ENCODE measurements at regions not wholly inside any gene's neighbourhood (a gene's known extent, or its start where the extent isn't known, plus 50 kb on each side); places are given as distances from the start of the nearest gene placed in this dataset.

DNA sequence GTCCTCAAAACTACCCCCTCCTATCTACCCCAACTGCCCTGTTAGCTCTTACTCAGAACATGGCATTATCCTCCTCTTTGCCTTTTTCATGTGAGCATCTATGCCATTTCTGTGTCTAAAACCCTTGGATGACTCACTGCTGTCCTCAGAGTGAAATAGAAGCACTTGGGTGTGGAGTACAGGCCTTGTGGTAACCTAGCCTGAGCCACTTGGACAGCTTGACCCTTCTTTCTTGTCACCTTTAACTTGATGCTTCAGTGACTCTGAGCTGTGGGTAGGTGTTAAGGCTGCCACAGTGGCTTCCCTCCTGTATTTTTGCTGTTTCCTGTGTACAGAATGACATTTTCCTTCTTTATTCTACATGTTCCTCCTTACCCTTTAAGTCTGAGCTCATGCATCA is 391.4 kb downstream of the SH3GL2 start:
- no peak for DNase-seq (ENCODE audit: low spot score)

DNA sequence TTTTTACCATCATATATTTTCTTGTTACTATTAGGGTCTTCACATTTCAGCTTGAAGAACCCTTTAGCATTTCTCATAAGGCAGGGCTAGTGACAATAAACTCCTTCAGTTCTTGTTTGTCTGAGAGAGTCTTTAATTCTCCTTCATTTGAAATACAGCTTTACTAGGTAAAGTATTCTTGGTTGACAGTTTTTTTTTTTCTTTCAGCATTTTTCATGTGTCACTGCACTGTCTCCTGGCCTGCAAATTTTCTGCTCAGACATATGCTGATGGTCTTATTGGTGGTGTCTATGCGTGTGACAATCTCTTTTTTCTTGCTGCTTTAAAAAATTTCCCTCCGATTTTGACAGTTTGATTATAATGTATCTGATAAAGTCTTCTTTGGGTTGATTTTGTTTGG is 399.9 kb downstream of the SH3GL2 start:
- DNase-seq (ENCODE audit: low spot score): no peak

DNA sequence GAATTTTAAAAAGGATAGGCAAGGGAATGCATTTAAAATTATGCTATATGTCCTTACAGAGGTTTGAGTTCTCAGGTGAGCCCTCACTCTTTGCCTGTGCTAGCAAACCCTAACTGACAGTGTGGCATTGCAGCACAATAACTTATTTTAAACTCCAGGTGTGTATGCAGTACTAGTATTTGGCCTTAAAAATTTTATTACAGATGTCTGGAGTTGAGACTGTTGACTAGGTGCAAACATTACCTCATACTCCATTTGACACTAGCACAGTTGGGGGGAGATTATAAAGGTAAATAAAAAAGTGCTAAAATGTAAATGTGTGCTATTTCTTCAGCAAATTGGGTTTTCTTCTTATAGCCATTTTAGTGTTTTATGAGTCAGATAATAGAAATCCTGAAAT is 407.7 kb downstream of the SH3GL2 start:
- DNase-seq (ENCODE audit: low spot score): no peak

DNA sequence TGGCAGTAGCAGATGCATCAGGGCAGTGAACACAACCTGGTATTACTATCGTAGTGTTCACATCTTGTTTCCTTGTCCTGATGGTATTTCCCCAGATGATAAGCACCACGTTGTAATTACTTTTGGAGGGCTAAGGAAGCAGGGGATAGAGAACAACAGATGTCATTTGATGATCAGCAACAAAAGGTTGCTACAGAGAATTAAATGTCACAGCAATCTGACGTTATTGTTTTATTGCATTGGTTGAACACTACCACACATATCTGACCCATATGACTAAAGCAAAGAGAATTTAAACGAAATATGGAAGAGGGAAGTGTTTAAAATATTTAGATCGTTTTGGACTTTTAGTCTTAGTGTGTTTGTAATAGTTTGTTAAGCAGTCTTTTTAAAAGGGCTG is 408.3 kb downstream of the SH3GL2 start:
- DNase-seq (ENCODE audit: low spot score): no peak

DNA sequence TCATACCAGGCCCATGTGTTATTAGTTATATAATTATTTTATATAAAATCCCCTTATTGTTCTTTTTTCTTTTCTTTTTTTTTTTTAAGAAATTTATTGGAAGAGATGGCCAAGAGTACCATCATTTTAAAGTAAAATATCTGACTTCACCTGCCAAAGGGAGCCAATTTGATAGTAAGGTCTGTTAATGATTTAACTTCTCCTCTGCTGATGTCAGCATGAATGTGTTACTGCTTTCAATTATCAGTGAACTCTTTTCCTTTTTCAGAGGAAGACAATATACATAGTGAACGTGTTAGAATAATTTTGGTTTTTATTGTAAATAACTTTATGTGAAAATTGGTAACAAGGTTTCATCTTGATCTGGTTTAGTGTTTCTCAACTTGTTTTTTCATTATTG is 409.6 kb downstream of the SH3GL2 start:
- no peak for DNase-seq (ENCODE audit: low spot score)

DNA sequence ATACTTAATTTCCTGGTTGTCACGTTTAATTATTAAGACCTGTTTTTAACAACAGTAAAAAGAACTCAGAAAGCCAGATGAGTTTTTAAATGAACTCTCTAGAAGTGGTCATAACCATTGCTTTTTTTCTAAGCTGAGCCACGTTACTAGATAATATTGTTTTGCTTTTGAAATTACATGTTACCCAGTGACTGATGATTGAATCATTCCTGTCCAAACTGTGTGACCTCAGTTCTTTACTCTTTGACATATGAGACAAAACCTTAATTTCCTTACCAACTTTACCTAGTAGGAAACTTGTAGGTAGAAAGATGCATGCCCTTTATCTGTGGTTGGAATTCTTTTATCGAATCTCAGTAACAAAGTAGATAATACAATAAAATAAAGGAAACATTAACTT is 411.7 kb downstream of the SH3GL2 start:
- DNase-seq (ENCODE audit: low spot score): no peak

DNA sequence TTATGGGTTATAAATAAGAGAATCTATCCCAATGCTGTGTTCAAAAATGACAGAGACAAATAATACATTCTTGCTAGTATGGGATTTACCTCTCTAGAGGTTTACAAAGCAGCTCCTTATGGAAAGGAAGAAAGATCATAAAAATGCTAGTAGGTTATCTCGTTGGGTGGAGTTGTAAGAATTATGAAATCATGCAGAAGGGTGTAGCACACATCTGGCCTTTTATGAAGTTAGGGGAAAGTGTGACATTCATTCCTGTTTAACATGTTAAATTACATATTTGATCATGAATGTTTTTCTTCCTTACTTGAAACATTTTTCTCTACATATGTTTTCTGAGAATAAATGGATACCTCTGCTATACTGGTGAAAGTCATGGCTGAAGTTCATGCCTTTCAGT is 414.2 kb downstream of the SH3GL2 start:
- no peak for DNase-seq (ENCODE audit: low spot score)

DNA sequence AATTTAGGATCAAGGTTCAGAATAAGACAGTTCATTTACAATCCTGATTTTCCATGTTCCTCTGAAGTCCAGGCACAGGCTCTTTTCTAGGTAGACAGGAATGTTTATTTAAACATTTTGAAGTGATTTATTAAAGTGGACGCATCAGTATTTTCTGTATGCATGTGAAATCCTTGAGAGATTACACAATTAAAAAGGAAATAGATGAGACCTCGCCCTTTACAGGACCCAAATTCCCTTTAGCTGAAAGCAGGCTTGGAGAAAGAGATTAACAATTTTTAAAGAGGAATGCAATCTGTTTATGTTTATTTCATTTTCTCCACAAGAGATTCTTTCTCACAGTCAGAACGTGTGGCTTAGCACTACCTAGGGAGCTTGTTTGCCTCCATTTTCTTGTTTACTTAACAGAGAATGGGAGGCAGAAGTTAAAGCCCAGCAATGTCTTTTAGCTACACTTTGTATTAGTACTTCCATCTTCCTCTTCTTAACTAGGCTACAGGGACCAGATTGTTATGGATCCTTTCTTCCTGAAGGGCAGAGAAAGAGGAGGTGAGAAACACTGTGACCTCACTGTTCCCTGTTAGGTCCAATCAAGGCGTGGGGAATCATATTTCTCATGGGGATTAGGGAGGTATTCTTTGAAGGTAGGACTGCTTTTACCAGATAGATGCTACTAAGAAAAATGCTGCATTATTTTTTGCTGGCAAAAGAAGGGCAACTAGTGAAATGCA is 416.0 kb downstream of the SH3GL2 start:
- no peak for DNase-seq (ENCODE audit: low spot score)

DNA sequence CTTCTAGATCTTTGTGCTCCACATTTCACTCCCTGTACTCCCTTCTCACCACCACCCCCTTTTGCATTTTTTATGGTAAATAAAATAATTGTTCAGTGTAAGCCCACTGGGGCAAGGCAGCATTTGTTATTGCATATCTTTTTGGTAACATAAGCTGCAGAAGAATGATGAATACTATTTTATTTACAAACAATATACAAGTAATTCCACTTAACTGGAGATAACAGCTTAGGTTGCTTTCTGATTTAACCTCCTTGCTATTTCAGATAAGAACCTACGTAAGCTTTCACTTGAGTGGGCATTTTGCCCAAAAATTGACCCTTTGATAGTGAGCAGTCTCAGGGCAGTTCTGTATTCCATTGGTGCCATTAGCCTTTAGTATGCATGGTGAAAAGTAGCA is 417.9 kb downstream of the SH3GL2 start:
- DNase-seq (ENCODE audit: low spot score): no peak

DNA sequence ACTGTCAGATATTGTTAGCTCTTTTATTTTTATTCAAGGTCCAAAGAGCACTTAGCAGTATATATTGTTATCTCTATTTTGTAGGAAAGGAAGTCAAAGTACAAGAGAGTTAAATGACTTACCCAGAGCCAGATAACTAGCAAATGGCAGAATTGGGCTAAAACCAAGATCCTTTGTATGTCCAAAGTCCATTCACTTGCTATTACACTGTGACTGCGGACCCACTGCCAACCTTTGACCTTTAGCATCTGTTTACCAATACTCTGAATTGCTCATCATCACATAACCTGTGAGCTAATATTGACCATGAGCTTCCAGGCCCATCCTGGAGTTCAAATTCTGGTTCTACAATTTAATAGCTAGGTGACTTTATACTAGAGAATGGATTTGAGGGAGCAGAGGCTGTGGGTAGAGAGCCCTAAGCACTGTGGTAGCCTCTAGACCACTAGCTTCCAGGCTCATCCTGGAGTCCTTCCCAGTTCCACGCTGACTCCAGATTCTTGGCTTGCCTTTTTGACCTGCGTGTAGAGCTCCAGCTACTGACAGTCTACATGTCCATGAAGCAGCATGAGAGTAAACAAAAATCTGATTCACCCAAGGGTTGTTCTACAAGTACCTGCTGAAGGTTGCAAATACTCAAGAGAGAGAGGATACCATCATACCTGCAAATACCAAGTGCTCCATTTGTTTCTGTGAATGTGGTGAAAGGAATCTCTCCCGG is 424.0 kb downstream of the SH3GL2 start:
- DNase-seq (ENCODE audit: low spot score): no peak

DNA sequence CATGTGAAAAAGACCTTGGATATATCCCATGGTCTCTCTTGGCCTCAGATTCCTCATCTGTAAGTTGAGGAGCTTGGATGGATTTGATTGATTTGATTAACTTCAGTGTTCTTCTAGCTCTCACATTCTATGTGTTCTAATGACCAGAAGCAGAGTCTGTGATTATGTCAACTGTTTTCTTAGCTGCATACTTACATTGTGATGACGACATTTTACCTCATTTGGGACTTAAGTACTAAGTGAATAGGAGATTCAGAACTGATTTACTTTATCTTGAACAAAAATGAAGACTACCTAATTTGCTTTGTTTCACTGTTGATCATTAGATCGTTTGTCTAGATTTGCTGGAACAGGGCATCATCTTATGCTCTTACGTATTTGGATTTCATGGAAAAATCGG is 427.7 kb downstream of the SH3GL2 start:
- DNase-seq (ENCODE audit: low spot score): no peak

DNA sequence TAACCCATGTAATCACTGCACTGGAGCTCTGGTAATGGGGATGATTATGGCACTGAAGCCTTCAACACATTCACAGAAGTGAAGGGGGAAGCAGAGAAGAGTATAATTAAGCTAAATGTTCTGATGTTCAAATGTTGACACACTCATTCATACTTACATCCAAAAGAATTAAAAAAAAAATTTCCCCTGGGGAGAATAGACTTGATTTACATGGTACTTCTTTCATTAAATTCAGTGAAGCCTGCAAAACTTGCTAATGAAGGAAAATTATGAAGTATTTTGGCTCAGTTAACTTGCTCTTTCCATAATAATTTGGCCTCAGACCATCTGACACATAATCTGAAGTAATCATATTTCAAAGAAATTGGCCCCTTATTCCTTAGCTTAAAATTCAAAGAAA is 428.8 kb downstream of the SH3GL2 start:
- DNase-seq (ENCODE audit: low spot score): no peak

DNA sequence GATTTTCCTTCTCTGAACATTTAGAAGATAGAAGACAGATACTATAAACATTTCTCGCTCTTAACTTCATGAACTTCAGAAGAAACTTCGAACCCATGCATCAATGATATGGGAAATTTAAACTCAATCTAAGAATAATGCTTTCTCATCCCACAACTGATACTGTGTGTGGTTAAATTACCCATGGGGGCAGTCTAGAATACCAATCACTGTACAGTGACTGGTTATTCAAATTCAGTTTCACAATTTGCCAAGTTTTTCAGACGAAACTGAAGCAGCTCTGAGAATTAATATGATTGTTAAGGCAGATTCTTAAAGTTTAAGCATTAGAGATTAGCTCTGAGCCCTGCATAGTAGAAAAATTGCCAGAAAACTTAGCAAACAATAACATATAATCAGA is 431.0 kb downstream of the SH3GL2 start:
- no peak for DNase-seq (ENCODE audit: low spot score)

DNA sequence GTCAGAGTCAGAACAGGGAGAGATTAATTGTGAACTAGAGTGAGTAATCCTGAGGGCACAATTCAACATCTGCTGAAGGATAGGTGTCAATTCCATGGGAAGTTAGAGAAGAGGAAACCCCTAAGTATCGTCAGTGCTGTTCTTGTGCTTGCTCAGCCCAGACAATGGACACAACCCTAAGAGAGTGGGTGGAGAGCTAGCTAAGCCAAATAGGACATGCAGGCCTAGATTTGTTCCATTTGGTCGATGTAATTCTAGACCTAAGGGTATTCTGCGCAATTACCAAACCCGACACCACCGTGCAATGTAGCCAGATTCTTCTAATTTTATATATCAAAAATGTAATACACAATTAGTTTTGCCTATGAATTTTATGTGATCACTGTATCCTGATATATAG is 431.6 kb downstream of the SH3GL2 start:
- DNase-seq (ENCODE audit: low spot score): no peak

DNA sequence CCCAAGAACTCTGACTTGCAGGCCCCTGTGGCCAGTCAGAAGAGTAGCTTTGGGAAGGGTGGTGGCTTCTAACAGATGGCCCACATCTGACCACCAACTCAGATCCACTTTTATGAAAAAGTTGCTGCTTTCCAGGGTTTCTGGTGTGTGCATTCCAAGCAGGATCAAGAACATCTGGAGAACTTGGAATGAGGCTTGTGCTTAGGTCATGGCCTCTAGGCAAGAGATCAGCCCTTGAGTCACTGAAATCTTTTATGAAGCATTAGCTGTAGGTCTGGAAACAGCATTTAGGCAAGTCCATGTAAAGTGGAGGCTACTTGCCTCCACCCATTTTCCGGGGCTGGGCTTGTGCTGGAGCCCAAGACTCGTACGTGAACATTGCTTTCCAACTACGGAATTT is 433.3 kb downstream of the SH3GL2 start:
- DNase-seq (ENCODE audit: low spot score): no peak

DNA sequence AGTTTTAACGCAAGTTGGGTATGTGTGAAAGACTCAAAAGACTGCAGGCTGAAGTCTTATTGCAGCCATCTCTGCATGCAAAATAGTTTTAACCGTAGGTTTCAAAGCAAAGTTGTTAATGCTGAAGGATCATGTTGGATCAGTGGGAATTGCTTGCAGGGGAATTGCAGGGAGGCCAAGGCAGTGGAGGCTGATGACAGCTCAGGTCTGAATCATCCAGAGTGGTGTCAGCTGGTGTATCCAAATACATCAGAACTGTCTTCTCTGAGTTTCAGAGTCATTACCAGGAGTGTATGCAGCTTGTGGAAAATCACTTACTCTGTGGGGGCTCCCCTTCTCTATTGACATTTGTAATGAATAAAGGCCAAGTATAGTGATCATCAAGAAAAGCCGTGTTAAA is 435.7 kb downstream of the SH3GL2 start:
- DNase-seq (ENCODE audit: low spot score): no peak

DNA sequence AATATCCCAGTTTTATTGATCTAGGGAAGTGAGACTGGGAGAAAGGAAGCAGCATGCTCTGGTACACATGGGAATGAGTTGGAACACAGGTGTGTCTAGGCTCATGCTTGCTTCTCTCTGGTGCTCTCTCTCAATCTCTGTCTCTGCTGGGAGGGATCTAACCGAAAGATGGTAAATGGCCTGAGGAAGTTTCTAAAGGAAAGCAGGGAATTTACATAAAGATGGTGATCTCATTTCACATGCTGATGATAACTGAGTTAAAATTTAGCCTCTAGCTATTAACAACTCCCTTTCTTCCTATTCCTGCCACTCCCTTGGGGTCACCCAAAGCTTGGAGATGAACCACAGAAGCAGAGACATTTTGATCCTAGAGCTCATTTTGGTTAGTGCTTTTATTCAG is 436.2 kb downstream of the SH3GL2 start:
- DNase-seq (ENCODE audit: low spot score): no peak

DNA sequence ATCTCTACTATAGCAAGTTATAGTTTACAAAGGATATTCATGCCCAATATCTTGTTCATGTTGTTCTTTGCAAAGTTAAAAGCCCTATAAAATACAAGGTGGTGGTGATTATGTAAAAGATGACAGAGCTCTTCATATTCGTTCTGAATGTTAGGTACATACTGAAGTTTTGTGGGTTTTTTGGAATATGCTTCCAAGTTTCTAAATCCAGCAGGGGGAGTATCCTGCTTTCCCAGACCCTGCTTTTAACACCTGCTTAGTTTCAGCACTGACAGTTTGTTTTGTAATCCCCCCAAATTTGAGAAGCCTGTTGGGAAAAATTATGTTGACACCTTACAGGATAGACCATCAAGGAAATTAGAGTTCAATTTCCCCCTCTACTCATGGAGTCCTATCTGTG is 438.3 kb downstream of the SH3GL2 start:
- no peak for DNase-seq (ENCODE audit: low spot score)

DNA sequence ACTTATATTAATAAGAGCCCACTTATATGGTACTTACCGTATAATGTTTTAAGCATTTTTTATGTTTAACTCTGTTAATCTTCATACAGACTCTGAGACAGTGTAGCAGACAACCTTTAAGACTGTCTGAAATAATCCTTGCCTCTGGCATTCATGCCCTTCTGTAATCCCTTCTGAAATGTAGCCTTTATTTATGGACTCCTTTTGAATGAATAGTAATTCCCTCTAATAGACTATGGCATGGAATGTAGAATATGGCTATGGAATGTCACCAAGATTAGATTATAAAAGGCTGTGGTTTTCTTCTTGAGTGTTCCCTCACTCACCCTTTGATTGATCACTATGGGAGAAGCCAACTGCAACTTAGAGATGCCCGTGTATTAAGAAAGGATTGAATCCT is 439.4 kb downstream of the SH3GL2 start:
- DNase-seq (ENCODE audit: low spot score): no peak

DNA sequence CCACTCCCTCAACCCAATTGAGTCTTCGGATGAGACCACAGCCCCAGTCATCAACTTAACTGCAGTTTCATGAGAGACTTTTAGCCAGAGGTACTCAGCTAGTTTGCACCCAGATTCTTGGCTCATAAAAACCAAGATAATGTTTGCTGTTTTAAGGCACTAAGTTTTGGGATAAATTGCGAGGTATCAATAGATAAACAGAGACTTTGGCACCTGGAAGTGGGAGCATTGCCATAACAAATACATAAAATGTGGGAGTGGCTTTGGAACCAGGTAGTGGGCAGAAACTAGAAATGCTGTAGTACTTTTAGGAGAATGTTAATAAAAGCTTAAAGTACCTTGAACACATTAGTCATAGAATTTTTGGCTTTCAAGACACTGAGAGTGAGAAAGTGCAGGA is 439.8 kb downstream of the SH3GL2 start:
- no peak for DNase-seq (ENCODE audit: low spot score)

DNA sequence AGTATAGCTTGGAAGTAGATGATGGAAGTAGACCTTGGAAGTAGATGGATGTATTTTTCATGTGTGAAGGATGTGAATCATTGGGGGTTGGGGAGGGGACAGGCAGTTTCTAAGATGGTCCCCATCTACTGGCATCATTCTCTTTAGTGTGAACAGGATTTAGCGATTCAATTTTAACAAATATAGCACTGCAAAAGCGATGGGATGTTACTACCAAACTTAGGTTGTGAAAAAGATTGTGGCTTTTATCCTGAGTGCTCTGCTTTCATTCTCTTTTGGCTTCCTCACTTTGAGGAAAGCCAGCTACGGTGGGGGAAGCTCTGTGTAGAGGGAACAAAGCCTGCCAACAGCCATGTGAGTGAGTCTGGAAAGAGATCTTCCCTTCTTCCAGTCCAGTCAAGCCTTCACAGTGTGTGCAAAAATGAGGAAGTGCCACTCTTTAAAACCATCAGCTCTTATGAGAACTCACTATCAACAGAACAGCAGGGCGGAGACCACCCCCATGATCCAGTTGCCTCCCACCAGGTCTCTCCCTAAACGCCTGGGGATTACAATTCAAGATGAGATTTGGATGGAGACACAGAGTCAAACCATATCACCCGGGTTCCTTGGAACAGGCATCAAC is 441.4 kb downstream of the SH3GL2 start:
- no peak for DNase-seq (ENCODE audit: low spot score)

DNA sequence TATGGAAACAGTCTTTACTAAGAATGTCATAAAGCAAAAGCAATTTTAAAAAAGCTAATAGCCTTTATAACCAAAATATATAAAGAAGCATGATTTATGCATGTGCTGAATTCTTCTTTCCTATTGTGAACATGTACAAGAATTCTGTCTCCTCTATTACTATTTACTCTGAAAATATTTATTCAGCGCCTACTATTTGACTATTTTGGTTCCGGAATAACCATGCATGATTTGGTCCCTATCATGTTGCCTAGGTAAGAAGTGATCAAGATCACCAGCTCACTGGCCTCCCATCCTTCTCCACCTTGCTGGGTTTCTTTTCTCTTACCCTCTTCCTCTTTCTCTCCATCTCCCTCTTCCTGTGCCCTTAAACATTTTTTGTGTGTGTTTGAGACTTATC is 443.8 kb downstream of the SH3GL2 start:
- DNase-seq (ENCODE audit: low spot score): no peak

DNA sequence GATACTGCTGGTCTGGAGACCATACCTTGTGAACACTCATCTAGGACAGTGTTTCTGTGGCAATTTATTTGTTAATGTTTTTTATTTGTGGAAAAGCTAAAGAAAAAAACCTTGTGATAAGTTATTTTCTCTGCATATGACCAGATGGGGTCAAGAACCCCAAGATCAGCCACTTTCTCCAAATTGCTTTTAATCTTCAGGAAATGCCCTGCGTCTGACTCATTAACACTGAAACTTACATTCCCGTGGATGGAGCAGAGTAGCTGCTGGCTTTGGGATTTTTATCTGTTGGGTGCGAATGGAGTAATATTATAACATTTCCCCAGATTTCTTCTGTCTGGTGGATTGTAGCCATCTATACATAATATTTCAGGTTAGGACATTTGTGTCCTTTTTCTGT is 444.5 kb downstream of the SH3GL2 start:
- no peak for DNase-seq (ENCODE audit: low spot score)

DNA sequence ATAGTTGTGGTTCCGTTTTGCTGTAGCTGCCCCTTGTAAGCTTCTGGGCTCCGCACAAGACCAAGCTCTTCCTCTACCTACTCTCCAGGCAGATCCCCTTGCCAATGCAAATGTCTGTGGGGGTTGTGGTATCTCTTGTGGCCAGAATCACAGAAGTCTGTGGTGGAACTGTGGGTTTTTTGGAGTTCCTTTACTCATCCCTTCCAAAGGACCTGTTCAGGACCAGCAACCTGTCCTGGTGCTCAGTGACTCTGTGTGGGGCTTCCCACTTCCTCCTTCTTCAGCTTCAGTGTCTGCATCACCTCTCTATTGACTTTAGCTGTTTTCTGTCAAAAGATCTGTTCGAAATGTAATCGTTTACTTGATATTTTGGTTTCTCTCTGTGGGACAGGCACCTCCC is 441.3 kb upstream of the ADAMTSL1 start:
- DNase-seq (ENCODE audit: low spot score): no peak

All from GM03348 (cell line).